Fibroblast of lung (primary cell): ENCODE measurements at regions not wholly inside any gene's neighbourhood (a gene's known extent, or its start where the extent isn't known, plus 50 kb on each side); places are given as distances from the start of the nearest gene placed in this dataset.

Experiments used
- CTCF ChIP-seq, 2 donors: IDR thresholded peaks in 1 of 2; conservative IDR thresholded peaks in 1 of 2; 1 replicate in 1 of 2; 2 replicates in 1 of 2; pipeline ENCODE4 v1.5.1; 2011 to 2012; ENCODE audit warnings: low read length in 2 of 2, control low read depth in 1 of 2, inconsistent platforms in 1 of 2, low read depth in 1 of 2, mild to moderate bottlenecking in 1 of 2
- EZH2 ChIP-seq: IDR thresholded peaks from 2 replicates; pipeline ENCODE4 v1.5.1; 2012; ENCODE audit warnings: low read length, control low read depth, mild to moderate bottlenecking; ENCODE audit errors: missing control alignments

- TF ChIP-seq CTCF (conservative IDR thresholded peaks at IDR 0.05 in 1 of 2, IDR thresholded peaks at IDR 0.05 in 1 of 2; ENCODE audit: low read depth in 1 of 2, low read length in 2 of 2) (no peak), EZH2 (no peak)
Observed at GRCh38 chr2:139495851-139496250, 715.7 kb upstream of the NXPH2 start.
